ENCODE measurements at regions not wholly inside any gene's neighbourhood (a gene's known extent, or its start where the extent isn't known, plus 50 kb on each side); places are given as distances from the start of the nearest gene placed in this dataset.

DNA sequence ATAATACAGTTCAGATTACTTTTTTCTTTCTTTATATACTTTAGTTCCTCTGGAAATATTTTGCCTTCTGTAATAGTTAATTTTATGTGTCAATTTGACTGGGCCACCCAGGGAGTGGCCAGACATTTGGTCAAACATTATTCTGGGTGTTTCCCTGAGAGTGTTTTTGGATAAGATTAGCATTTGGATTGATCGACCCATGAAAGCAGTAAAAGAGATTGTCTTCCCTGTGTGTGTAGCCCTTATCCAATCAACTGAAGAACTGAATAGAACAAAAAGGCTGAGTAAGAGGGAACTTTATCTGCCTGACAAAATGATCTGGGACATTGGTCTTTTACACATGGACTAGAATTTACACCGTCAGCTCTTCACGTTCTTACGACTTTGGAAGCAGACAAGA lies 1190.1 kb upstream of the FAM98A start:
- Histone ChIP-seq H4K91ac (replicated peaks; ENCODE audit: insufficient read length, low read length) (no peak overlapping the region), H4K5ac (ENCODE audit: insufficient read length, low read depth, low read length) (no peak overlapping the region), H2BK20ac (ENCODE audit: low read length) (no peak overlapping the region), H4K8ac (ENCODE audit: extremely low read depth, insufficient read depth, low read length) (no peak overlapping the region), H3K4me3 (ENCODE audit: extremely low read depth in 1 of 4, insufficient read depth in 2 of 4, low read depth in 3 of 4, low read length in 4 of 4) (no peak overlapping the region), H2BK12ac (ENCODE audit: low read depth, low read length) (no peak overlapping the region), H3K14ac (ENCODE audit: insufficient read length) (no peak overlapping the region), H4K20me1 (replicated peaks in 1 of 2; ENCODE audit: control insufficient read depth in 1 of 2, insufficient read depth in 2 of 2, low read length in 2 of 2) (no peaks in the 10 kb centered on the region), H2BK120ac (replicated peaks; ENCODE audit: low read depth, low read length) (no peak overlapping the region), H3K23ac (ENCODE audit: insufficient read length) (no peak overlapping the region), H3K79me1 (ENCODE audit: low read depth, low read length) (no peaks in the 10 kb centered on the region), H3K79me2 (ENCODE audit: control insufficient read depth in 1 of 2, insufficient read depth in 2 of 2, low read length in 2 of 2) (no peaks in the 10 kb centered on the region), H3K36me3 (ENCODE audit: control insufficient read depth in 2 of 4, insufficient read depth in 4 of 4, low read length in 3 of 4) (no peaks in the 10 kb centered on the region), H2BK5ac (ENCODE audit: low read depth, low read length) (no peak overlapping the region), H3K4me2 (ENCODE audit: insufficient read depth in 1 of 2, low read depth in 2 of 2, low read length in 2 of 2) (no peak overlapping the region), H3K18ac (ENCODE audit: extremely low read depth, low read length) (no peak overlapping the region; the same call in 1 of the 2 replicates), H2BK15ac (ENCODE audit: low read length) (no peak overlapping the region), H2AFZ (ENCODE audit: low read length) (no peak overlapping the region), H3K56ac (replicated peaks; ENCODE audit: insufficient read length, low read depth, low read length) (no peak overlapping the region), H3K9me3 (ENCODE audit: insufficient read depth in 2 of 2, low read depth in 1 of 2, low read length in 1 of 2) (no peaks in the 10 kb centered on the region), H3K23me2 (ENCODE audit: low read depth, low read length) (no peaks in the 10 kb centered on the region), H3K9ac (replicated peaks in 1 of 4; ENCODE audit: extremely low read depth in 1 of 4, low read depth in 3 of 4, low read length in 3 of 4) (no peak overlapping the region), H2AK5ac (ENCODE audit: low read depth, low read length) (no peak overlapping the region), H3K4me1 (replicated peaks in 1 of 4; ENCODE audit: control insufficient read depth in 3 of 4, insufficient read depth in 4 of 4, low read length in 3 of 4) (no peaks in the 10 kb centered on the region), H3K27me3 (replicated peaks in 1 of 4; ENCODE audit: control insufficient read depth in 3 of 4, extremely low read depth in 1 of 4, insufficient read depth in 3 of 4, low read length in 3 of 4) (no peaks in the 10 kb centered on the region), H3K4ac (replicated peaks; ENCODE audit: insufficient read length, low read depth, low read length) (no peak overlapping the region), H3K27ac (ENCODE audit: low read depth, low read length) (no peak overlapping the region)
- POLR2A ChIA-PET (ENCODE audit: partially characterized antibody), result no interaction called here
- FAIRE-seq, result no peak
- TF ChIP-seq TBP (IDR thresholded peaks at IDR 0.05; ENCODE audit: low read depth, low read length), result no peak
- no peak for TF ChIP-seq YY1 (IDR thresholded peaks at IDR 0.05; ENCODE audit: low read depth, low read length)
- TF ChIP-seq POLR2AphosphoS5 (IDR thresholded peaks at IDR 0.05; ENCODE audit: low read depth, low read length), result no peak
- no peak for TF ChIP-seq FOSL1 (IDR thresholded peaks at IDR 0.05; ENCODE audit: insufficient read depth, low read depth, low read length)
- no peak for TF ChIP-seq BRCA1 (IDR thresholded peaks at IDR 0.05; ENCODE audit: low read depth, low read length)
- TF ChIP-seq ZNF274 (IDR thresholded peaks at IDR 0.05; ENCODE audit: borderline replicate concordance, extremely low read depth, low read length), result no peak
- no peak for TF ChIP-seq CHD2 (IDR thresholded peaks at IDR 0.05; ENCODE audit: low read length)
- TF ChIP-seq BCL11A (IDR thresholded peaks at IDR 0.05; ENCODE audit: low read depth in 2 of 2, low read length in 2 of 2), result no peak
- CTCF ChIA-PET (ENCODE audit: partially characterized antibody), result no interaction called here
- DNase-seq (ENCODE audit: low read depth in 1 of 2, low spot score in 2 of 2), result no peak
- WGBS, 2 experiments (ENCODE audit: extremely low coverage in 1 of 2, insufficient coverage in 1 of 2, insufficient read length in 1 of 2, insufficient replicate concordance in 2 of 2, low coverage in 1 of 2, low lambda C conversion rate in 2 of 2, missing lambda C conversion rate in 1 of 2), result 95% methylated on average over 4 of the region's 4 CpGs; no CpG with 5 or more reads in 1 of the 2 experiments

Measured in H1 (cell line).